Cardiac muscle cell (in vitro differentiated cells and primary cell): ENCODE measurements at regions not wholly inside any gene's neighbourhood (a gene's known extent, or its start where the extent isn't known, plus 50 kb on each side); places are given as distances from the start of the nearest gene placed in this dataset.

Source experiments
- DNase-seq, 2 donors: peaks; one replicate each; pipeline versions ENCODE4 v3.0.0 to v3.0.0-alpha.2; 2010 to 2017; ENCODE audit warnings: low read depth in 1 of 2, low spot score in 1 of 2
- H3K27ac ChIP-seq: fragments of 200-600 bp; sonication (generic); 2 replicates; pipeline ENCODE4 v1.5.1; 2016
- H3K27me3 ChIP-seq: fragments of 200-600 bp; sonication (generic); 2 replicates; pipeline ENCODE4 v1.6.0; 2016; ENCODE audit warnings: control low read depth
- H3K36me3 ChIP-seq: fragments of 200-600 bp; sonication (generic); 2 replicates; pipeline ENCODE4 v1.5.1; 2016; ENCODE audit warnings: control low read depth
- H3K4me1 ChIP-seq: fragments of 200-600 bp; sonication (generic); 2 replicates; pipeline ENCODE4 v1.8.1; 2017; ENCODE audit warnings: low read depth, mild to moderate bottlenecking, mixed run types
- H3K4me3 ChIP-seq: fragments of 200-600 bp; sonication (generic); 2 replicates; pipeline ENCODE4 v1.5.1; 2016; ENCODE audit warnings: mild to moderate bottlenecking
- H3K9me3 ChIP-seq: fragments of 200-600 bp; sonication (generic); 2 replicates; pipeline ENCODE4 v1.5.1; 2017; ENCODE audit warnings: low read depth, mild to moderate bottlenecking, control low read depth
- TF ChIP-seq, protein P1 (sequence below): IDR thresholded peaks from 2 replicates; pipeline ENCODE4 v1.5.1; 2012; ENCODE audit warnings: low read depth, mild to moderate bottlenecking, low read length

DNA sequence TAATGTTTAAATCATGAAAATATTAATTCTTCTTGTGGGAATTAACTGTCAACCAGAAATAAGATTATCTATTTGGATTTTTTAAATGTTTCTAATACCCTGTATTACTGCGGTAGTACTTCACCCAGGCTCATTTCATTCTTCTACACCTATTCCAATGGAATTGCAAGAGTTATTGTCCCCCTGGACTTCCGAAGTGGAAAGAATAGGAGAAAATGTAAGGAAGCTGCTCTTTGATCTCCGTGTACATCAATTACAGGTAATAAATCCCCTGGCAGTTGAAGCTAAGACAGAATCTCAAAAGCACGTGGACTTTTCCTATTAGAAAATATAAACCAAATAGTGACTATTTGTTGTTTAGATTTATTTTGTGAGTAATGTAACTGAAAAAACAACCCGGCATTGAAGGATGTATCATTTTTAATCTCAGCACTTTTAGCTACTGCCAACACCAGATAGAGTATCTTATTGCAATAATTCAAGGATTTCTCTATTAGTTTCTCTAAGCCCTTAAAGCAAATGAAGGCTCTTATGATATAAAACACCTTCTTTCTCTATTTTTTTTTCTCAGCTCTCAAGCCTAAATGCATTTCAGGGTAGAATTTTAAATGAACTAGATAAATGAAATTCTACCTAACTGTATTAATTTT lies 77.3 kb downstream of the MZT1 start:
- no peak for DNase-seq
- no peaks in the 10 kb centered on the region for H3K27me3 ChIP-seq
- peaks cover 4% of the 10 kb centered on the region for H3K4me1 ChIP-seq
- TF ChIP-seq, protein P1, sequence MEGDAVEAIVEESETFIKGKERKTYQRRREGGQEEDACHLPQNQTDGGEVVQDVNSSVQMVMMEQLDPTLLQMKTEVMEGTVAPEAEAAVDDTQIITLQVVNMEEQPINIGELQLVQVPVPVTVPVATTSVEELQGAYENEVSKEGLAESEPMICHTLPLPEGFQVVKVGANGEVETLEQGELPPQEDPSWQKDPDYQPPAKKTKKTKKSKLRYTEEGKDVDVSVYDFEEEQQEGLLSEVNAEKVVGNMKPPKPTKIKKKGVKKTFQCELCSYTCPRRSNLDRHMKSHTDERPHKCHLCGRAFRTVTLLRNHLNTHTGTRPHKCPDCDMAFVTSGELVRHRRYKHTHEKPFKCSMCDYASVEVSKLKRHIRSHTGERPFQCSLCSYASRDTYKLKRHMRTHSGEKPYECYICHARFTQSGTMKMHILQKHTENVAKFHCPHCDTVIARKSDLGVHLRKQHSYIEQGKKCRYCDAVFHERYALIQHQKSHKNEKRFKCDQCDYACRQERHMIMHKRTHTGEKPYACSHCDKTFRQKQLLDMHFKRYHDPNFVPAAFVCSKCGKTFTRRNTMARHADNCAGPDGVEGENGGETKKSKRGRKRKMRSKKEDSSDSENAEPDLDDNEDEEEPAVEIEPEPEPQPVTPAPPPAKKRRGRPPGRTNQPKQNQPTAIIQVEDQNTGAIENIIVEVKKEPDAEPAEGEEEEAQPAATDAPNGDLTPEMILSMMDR: no peak
- H3K27ac ChIP-seq: no peak overlapping the region
- H3K36me3 ChIP-seq: no peaks in the 10 kb centered on the region
- H3K9me3 ChIP-seq: no peaks in the 10 kb centered on the region
- H3K4me3 ChIP-seq: no peak overlapping the region

DNA sequence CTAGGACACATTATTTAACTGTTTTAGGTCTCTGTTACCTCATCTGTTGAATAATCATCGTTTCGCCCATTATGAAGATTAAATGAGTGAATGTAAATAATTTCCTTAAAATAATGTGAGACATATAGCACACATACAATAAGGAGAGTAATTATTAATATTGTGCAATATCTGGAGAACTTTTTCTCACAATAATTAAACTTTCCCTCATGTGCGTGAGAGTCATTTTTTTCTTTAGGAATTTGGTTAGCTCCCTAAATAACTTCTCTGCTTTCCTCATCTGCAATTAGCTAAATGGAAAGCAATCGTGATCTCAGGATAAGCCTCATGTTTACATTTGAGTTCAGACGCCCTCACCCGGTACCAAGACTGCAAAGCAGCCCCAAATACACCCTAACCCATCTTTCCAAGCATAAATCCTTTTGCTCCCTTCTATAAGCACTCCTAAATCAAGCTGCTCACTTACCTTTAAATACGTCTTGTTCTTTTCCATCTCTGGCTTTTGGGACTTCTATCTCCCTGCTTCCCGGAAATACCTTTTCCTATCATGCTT lies 78.8 kb downstream of the MZT1 start:
- Histone ChIP-seq H3K9me3 (no peaks in the 10 kb centered on the region), H3K36me3 (no peaks in the 10 kb centered on the region), H3K4me3 (no peak overlapping the region), H3K27me3 (no peaks in the 10 kb centered on the region), H3K27ac (no peak overlapping the region), H3K4me1 (peaks cover 4% of the 10 kb centered on the region)
- DNase-seq: peak; percentile 1 to 24
- TF ChIP-seq, protein P1: peak; percentile 18

DNA sequence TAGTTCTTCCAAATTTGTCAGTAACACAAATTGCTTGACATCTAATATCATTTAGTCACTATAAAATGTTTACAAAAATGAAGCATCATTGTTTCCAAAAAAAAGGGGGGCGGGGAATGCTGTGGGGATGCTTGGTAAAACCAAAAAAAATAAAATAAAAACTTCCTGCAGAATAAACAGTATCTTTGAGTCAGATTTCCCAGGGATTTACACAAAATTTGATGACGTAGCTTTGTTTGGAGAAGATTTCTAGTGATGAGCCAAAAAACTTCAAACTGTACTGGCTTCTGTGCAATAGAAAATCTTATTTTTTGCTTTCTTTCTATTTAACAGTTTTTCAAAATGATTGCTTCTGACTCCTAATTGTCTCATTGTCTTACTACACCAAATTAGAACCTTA lies 80.0 kb downstream of the MZT1 start:
- no peak overlapping the region for H3K4me3 ChIP-seq
- no peaks in the 10 kb centered on the region for H3K27me3 ChIP-seq
- TF ChIP-seq, protein P1: no peak
- no peak overlapping the region for H3K27ac ChIP-seq
- no peaks in the 10 kb centered on the region for H3K9me3 ChIP-seq
- no peaks in the 10 kb centered on the region for H3K36me3 ChIP-seq
- peaks cover 4% of the 10 kb centered on the region for H3K4me1 ChIP-seq
- DNase-seq: no peak

DNA sequence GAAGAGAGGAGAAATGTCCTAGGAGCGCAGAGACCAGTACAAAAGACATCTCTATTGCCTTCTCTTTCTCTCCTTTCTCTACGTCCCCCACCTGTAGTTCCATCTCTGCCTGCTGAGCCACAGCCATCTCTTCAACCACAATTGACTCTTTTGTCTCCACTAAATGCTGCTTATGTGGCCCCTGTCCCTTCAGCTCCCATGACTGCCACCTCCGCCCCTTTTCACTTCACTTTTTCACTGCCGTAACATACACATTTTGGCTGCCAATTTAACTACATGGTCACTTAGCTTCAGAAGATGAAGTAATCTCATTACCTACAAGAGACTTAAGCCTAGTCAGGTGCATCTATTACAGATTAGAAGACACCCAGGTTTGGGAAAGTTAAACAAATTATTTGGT lies 81.9 kb downstream of the MZT1 start:
- no peaks in the 10 kb centered on the region for H3K4me1 ChIP-seq
- H3K27ac ChIP-seq: no peak overlapping the region
- DNase-seq: no peak
- TF ChIP-seq, protein P1: no peak
- no peaks in the 10 kb centered on the region for H3K9me3 ChIP-seq
- H3K27me3 ChIP-seq: no peaks in the 10 kb centered on the region
- no peaks in the 10 kb centered on the region for H3K36me3 ChIP-seq
- H3K4me3 ChIP-seq: no peak overlapping the region

DNA sequence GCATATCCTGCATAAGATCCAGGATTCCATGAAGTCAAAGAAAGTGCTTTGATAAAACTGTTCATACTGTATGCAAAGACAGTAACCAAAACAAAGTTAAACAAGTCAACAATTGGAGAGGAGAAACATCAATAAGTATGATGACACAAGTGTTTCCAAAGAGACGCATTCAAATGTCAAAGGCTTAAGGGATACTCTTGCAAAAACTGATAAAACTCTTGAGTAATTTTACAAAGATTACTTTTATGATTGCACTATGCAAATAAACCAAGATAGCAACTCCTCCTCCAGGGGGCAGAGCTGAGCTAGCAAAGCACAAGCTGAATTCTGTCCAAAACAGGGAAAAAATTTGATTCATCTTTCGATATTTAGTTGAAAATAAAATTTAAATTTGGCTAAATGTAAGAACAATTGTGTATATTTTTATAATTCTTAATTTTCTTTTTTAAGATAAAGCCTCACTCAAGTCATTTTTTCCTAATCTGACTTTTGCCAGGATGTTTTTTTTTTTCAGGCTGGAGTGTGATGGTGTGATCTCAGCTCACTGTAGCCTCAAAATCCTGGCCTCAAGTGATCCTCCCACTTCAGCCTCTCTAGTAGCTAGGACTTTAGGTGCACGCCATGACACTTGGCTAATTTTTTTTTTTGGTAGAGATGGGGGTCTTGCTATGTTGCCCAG lies 84.0 kb downstream of the MZT1 start:
- Histone ChIP-seq H3K36me3 (no peaks in the 10 kb centered on the region), H3K9me3 (no peaks in the 10 kb centered on the region), H3K4me3 (no peak overlapping the region), H3K27ac (no peak overlapping the region), H3K4me1 (no peaks in the 10 kb centered on the region), H3K27me3 (no peaks in the 10 kb centered on the region)
- TF ChIP-seq, protein P1: peak; percentile 85
- peak; percentile 47 to 66 for DNase-seq
